GM18505 (cell line): ENCODE measurements at regions not wholly inside any gene's neighbourhood (a gene's known extent, or its start where the extent isn't known, plus 50 kb on each side); places are given as distances from the start of the nearest gene placed in this dataset.
"Not testable (repeated sequence)": the region's sequence is repeated elsewhere in the genome, so short reads cannot be mapped to it uniquely, and the experiment has no call there.

Experiments used
- ATAC-seq: cut with Tn5 transposase; IDR thresholded peaks from one replicate; pipeline ENCODE4 v1.9.1; 2021; ENCODE audit not compliant: unreplicated experiment
- POLR2A ChIP-seq: IDR thresholded peaks from 4 replicates; pipeline ENCODE4 v1.6.1; 2011; ENCODE audit warnings: borderline replicate concordance; ENCODE audit not compliant: insufficient read depth, insufficient read length; ENCODE audit errors: extremely low read depth

DNA sequence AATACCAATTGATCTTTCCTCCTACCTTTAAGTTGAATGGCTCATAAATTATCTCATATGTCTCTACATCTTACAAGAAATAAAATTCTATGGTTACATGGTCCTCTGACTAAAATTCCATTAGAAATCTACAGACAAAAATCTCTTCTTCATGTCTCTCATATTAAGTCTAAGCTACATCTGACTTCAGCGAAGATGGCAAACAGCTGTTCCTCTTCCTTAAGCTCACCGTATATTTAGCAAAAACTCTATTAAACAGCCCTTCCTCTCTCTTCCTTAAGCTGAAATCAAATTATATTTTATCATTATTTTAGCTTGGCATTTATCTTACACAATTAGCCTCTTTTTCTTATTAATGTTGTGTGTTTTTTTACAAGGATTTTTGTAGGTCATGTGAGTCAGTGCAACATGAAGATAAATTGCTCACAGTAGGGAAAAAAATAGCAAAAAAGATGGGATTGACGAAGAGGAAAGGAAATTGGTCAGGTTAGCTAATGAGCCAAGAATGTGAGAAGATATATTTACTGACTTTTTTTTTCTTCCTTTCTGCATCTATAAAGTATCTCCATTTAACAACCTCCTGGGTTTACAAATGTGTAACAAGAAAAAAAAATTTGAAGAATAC is 2412.8 kb downstream of the ARAP2 start:
- no peak for ATAC-seq
- no peak for TF ChIP-seq POLR2A

DNA sequence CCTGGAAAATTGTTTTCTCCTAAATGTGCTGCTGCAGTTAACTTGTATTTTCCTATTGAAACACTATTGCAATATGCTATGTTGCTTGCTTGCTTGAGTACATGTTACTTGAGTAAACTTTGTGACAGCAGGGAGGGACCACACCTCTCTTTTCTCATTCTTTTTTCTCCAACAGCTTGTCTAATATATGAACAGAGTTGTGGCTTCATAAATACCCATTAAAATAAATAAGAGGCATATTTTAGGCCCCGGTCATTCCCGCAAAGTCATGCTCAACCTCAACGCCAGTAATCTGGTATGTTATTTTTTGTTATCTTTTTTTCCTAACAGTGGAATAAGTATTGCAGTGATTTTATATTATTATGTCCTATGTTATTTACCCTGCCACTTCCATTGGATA is 2408.6 kb downstream of the ARAP2 start:
- ATAC-seq, result not testable (repeated sequence)

DNA sequence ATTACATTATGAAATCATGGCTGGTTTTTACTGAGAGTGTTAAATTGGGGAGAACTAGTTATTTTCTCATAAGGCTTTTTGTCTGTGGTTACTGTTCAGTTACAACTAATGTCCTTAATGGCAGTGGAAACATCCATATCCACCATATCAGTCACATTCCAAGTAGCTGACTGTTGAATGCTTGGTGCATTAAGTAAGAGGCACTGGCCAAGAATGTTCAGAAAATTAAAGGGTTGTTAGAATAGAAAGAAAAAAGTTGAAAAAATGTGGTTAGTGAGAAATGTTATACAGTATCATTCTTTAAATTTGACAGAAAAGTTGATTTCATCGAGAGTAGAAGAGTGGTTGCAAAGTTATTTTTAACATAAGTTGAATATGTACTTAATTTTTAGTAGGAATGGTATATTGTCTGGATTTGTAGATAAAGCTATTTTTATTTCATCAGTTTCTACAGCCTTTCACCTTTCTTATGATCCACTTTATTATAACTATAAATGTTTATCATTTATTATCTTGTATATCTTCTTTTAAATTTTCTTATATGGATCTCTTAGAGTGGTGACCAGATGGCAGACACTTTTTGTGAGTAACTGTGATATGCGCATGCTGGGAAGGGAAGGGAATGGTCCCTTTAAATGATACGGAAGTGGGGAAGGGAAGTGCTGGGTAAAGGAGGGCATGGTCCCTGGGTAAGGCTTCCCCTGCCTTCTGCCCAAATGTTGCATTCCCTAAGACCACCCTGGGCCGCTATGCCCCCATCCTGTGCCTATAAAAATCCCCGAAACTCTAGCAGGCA is 2407.1 kb downstream of the ARAP2 start:
- TF ChIP-seq POLR2A, result no peak

DNA sequence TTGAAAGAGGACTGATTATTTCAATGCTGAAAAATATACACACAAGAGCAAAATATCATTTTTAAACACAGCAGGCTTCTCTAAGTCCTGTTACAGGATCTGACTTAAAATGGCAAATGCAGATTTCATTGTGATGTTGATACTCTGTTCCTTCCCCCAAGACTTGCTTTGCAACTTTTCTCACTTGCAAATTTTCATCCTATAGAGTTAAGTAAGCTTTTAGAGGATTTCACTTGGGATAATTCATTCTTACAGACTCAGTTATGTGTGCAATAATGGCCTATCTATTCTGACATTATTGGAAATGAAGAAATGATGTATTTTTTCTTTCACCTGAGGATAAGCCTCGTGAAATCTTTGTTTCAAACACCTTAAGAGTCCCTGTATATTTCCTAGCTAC is 2403.2 kb downstream of the ARAP2 start:
- no peak for TF ChIP-seq POLR2A
- ATAC-seq, result no peak

More for the DNA sequence above, 2407.1 kb downstream of the ARAP2 start:
- no peak for ATAC-seq

DNA sequence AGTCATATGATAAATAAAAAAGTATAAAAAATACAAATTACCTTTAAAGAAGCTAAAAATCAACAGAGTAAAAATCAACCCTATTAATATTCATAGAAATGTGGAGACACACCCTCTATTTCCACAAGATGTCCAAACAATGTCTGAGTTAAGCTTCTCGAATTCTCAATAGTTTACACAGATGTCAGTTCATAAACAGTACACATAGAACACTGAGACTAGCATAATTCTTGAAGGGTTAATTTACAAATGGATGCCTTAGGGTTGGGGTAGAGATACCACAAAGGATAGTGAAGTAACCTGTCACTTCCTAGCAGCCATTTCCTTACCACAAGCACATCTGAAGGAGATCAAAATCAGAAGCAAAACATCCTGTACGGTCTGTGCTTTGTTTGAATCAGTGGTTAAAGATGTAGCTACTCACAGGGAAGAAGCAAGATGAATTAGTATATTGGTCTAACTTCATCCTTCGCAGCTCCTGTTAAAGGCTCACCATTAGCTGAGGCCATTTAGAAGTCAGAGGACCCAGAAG is 2393.9 kb downstream of the ARAP2 start:
- TF ChIP-seq POLR2A, result no peak
- no peak for ATAC-seq

DNA sequence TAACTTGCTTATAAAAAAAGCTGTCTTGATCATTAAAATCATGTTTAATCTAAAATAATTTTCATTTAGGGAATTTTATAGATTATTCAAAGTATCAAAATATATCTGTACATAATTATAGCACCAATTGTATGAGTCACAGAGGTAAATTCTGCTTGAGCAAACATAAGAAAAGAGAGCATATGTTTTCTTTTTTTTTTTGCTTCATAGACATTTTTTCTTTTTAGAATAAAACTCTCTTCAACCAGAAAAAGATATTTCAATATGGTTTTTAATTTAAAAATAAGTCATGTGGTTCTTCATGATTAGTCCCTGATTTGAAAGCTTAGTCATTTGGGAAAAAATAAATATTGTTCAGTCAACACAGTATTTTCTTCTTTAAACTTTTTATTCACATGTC is 2390.6 kb downstream of the ARAP2 start:
- ATAC-seq, result not testable (repeated sequence)

DNA sequence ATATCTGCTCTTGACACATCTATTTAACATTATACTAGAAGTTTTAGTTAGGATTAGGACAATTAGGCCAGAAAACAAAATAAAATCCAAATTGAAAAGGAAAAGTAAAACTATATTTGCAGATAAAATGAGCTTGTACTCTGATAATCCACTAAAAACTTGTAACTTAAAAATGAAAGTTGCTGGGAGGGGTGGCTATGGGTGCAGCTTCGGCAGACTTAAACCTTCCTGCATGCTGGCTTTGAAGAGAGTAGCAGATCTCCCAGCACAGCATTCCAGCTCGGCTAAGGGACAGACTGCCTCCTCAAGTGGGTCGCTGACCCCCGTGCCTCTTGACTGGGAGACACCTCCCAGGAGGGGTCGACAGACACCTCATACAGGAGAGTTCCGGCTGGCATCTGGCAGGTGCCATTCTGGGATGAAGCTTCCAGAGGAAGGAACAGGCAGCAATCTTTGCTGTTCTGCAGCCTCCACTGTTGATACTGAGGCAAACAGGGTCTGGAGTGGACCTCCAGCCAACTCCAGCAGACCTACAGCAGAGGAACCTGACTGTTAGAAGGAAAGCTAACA is 2379.9 kb downstream of the ARAP2 start:
- no peak for TF ChIP-seq POLR2A
- ATAC-seq, result no peak

DNA sequence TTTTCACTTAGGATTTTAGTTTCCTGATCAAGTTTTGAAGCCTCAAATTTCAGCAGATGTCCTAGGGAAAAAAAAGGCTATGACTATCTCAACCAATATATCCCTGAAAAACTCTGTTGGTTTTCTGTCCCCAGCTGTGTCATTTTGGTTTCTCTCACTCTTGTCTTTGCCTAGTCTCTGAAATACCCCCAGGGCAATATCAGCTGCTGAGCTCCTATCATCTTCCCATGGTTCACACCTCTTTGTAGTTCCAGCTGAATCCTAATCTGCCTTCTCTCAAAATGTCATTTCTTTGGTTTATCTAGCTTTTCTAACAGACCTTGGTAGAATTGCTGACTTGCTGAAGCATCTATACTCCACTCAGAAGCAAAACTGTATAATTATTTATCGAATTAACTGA is 2370.5 kb downstream of the ARAP2 start:
- ATAC-seq, result no peak
- no peak for TF ChIP-seq POLR2A

DNA sequence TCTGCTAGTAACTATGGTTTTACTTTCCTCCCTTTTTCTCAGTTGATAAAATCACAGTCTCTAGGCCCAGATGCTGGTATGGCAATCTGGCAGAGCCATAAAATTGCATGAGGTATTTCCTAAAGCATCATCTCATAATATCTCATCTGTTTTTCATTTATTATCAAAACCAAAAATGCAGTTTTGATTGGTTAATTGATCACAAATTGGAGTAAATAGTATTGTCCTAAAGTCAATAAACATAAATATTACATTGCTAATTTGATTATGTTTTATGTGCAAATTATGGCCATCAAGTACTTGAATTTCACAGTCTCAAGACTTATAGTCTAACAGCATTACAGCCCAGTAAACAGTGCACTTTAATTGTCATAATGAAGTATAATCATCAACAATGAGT is 2365.6 kb downstream of the ARAP2 start:
- no peak for TF ChIP-seq POLR2A
- ATAC-seq, result no peak

DNA sequence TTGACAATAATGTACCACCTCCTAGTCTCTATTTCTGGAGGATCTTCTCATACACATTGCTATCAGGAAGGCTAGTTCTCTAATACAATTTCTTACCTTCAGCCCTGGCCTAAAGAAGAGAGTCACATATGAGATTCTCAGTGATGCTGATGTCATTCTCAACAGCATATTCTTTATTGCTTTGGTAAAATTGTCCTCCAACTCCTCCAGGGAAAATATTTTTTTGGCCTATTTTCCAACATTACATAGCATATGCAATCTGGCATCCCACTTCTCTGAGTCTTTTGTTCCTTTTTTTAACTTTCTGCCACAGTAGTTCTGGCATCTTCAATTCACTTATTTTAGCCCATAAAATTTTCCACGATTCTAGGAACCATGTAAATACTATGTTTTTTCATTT is 2363.1 kb downstream of the ARAP2 start:
- TF ChIP-seq POLR2A, result no peak
- no peak for ATAC-seq

DNA sequence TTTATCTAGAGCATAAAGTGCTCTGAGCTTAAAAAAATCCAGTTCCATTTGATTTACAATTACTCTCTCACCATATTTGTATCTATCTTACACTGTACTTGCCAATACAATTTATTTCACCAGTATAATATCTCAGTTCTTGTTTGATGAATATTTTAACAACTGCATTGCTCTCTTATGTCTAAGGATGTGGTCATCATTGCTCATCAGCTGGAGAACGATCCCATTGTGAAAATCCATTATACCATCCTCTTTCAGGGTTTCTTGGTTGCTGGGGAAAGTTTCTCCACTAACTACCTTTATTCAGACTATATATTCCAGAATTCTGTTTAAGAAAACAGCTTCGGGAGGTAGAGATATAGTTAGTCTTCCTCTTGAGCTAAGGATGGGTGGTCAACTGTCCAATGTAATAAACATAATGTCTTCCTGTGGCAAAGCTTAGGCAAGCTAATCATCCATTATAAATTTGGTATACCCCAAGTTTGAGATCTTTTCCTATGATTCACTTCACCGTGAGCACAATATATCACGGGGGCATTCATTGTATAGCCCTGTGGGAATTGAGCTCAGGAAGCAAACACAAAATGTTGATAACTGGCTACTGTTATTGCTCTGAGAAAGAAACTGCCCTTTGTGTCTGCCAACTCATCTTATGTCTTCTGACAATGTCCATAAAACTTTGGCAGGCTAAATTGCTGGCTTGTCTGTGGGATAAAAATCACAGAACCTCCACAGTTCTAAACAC is 2361.9 kb downstream of the ARAP2 start:
- no peak for TF ChIP-seq POLR2A
- no peak for ATAC-seq

DNA sequence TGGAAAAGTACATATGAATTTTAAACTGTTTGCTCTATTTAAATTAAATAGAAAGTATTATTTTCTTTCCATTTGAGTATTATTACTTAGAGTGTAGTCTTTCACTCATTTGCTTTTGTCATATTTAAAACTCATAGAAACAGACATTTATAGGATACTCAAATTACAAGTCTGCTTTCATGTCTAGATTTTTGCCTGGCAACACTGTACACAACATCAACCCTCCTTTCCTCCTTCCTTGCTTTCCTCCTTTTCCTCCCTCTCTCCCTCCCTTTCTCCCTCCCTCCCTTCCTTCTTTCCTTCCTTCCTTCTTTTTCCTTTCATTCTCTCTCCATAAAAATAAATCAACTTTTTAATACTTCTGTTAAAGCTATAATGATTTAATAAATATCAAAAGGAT is 2361.2 kb downstream of the ARAP2 start:
- TF ChIP-seq POLR2A, result no peak
- no peak for ATAC-seq

DNA sequence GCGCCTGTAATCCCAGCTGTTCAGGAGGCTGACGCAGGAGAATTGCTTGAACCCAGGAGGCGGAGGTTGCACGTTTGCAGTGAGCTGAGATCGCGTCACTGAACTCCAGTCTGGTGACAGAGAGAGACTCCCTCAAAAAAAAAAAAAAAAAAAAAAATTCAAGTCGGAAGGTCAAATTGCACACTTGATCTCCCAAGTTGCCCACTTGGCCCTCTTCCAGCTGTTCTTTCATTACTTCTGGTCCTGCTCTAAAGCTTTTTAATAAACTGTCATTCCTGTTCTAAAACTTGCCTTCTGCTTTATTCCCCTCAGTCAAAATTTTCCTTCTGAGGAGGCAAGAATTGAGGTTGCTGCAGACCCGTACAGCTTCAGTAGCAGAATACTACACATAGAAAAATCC is 2358.0 kb downstream of the ARAP2 start:
- no peak for ATAC-seq
- no peak for TF ChIP-seq POLR2A
